ENCODE measurements at regions not wholly inside any gene's neighbourhood (a gene's known extent, or its start where the extent isn't known, plus 50 kb on each side); places are given as distances from the start of the nearest gene placed in this dataset.
"Not testable (repeated sequence)": the region's sequence is repeated elsewhere in the genome, so short reads cannot be mapped to it uniquely, and the experiment has no call there.

- POLR2A ChIA-PET (ENCODE audit: unreplicated experiment): no interaction called here
- Histone ChIP-seq H3K27ac (ENCODE audit: low read length) (peak overlapping the region; percentile 87), H2AFZ (ENCODE audit: low read length) (no peak overlapping the region), H3F3A (ENCODE audit: low read length, unreplicated experiment) (no peaks in the 10 kb centered on the region), H3K9me3 (ENCODE audit: low read length) (no peaks in the 10 kb centered on the region), H3K9me2 (replicated peaks; ENCODE audit: low read length) (no peaks in the 10 kb centered on the region), H3K79me2 (ENCODE audit: low read length) (no peaks in the 10 kb centered on the region), H3K27me3 (ENCODE audit: low read length) (no peaks in the 10 kb centered on the region), H3K4me1 (ENCODE audit: insufficient read depth, low read length) (peaks cover 14% of the 10 kb centered on the region), H3K36me3 (ENCODE audit: low read depth, low read length) (no peaks in the 10 kb centered on the region), H3K4me3 (ENCODE audit: low read length) (no peak overlapping the region), H3K4me2 (ENCODE audit: low read length) (peak overlapping the region; percentile 76), H4K20me1 (ENCODE audit: low read length) (no peaks in the 10 kb centered on the region), H3K9ac (ENCODE audit: low read length) (peak overlapping the region; percentile 60; the same call in 1 of the 2 replicates)
- BruUV-seq (replicated peaks): no TSS peak
- CTCF ChIA-PET: no interaction called here
- ATAC-seq (no peak), DNase-seq (no peak)
- TF ChIP-seq EZH2phosphoT487 (IDR thresholded peaks at IDR 0.05; ENCODE audit: borderline replicate concordance, low read length) (no peak), EZH2 (IDR thresholded peaks at IDR 0.05; ENCODE audit: low read length, unreplicated experiment) (no peak), CTCF (conservative IDR thresholded peaks at IDR 0.05; ENCODE audit: low read depth, low read length) (no peak)
- intact Hi-C loops (cut with micrococcal nuclease): loop anchor here (5.0 to 10.0 kb wide), 2 partner anchors 133 to 139 kb away; no protein-coding TSS in a partner anchor
Observed at GRCh38 chr10:90088024-90088317, 386.6 kb downstream of the KIF20B start.

GRCh38 chr10:90089719-90090118, 388.3 kb downstream of the KIF20B start:
- Histone ChIP-seq H3K4me3 (ENCODE audit: low read length) (no peak overlapping the region), H3K27me3 (ENCODE audit: low read length) (no peaks in the 10 kb centered on the region), H3K79me2 (ENCODE audit: low read length) (no peaks in the 10 kb centered on the region), H3K4me1 (ENCODE audit: insufficient read depth, low read length) (peaks cover 14% of the 10 kb centered on the region), H3K4me2 (ENCODE audit: low read length) (no peak overlapping the region), H3K9me3 (ENCODE audit: low read length) (no peaks in the 10 kb centered on the region), H2AFZ (ENCODE audit: low read length) (no peak overlapping the region), H3K9ac (ENCODE audit: low read length) (no peak overlapping the region), H3F3A (ENCODE audit: low read length, unreplicated experiment) (no peaks in the 10 kb centered on the region), H3K27ac (ENCODE audit: low read length) (no peak overlapping the region), H3K36me3 (ENCODE audit: low read depth, low read length) (no peaks in the 10 kb centered on the region), H4K20me1 (ENCODE audit: low read length) (no peaks in the 10 kb centered on the region), H3K9me2 (replicated peaks; ENCODE audit: low read length) (0 out of 2 replicates have a peak, but pooled peaks cover 3% of the 10 kb centered on the region)
- DNase-seq: no peak
- POLR2A ChIA-PET (ENCODE audit: unreplicated experiment): no interaction called here
- no peak for ATAC-seq
- no peak for TF ChIP-seq EZH2phosphoT487 (IDR thresholded peaks at IDR 0.05; ENCODE audit: borderline replicate concordance, low read length)
- TF ChIP-seq EZH2 (IDR thresholded peaks at IDR 0.05; ENCODE audit: low read length, unreplicated experiment): no peak
- no peak for TF ChIP-seq CTCF (conservative IDR thresholded peaks at IDR 0.05; ENCODE audit: low read depth, low read length)
- intact Hi-C loops (cut with micrococcal nuclease): loop anchor here (5.0 to 10.0 kb wide), 2 partner anchors 135 to 138 kb away; no protein-coding TSS in a partner anchor
- BruUV-seq (replicated peaks): no TSS peak
- CTCF ChIA-PET: no interaction called here

GRCh38 chr10:90096196-90096595, 394.8 kb downstream of the KIF20B start:
- no TSS peak for BruUV-seq (replicated peaks)
- H2AFZ ChIP-seq (ENCODE audit: low read length): no peak overlapping the region
- no peaks in the 10 kb centered on the region for H3K27me3 ChIP-seq (ENCODE audit: low read length)
- H4K20me1 ChIP-seq (ENCODE audit: low read length): no peaks in the 10 kb centered on the region
- H3K4me1 ChIP-seq (ENCODE audit: insufficient read depth, low read length): peaks cover 12% of the 10 kb centered on the region
- TF ChIP-seq EZH2 (IDR thresholded peaks at IDR 0.05; ENCODE audit: low read length, unreplicated experiment) (no peak), EZH2phosphoT487 (IDR thresholded peaks at IDR 0.05; ENCODE audit: borderline replicate concordance, low read length) (no peak), CTCF (conservative IDR thresholded peaks at IDR 0.05; ENCODE audit: low read depth, low read length) (no peak)
- no peak overlapping the region for H3K4me2 ChIP-seq (ENCODE audit: low read length)
- H3K27ac ChIP-seq (ENCODE audit: low read length): no peak overlapping the region
- H3K79me2 ChIP-seq (ENCODE audit: low read length): no peaks in the 10 kb centered on the region
- ATAC-seq: no peak
- H3K9me3 ChIP-seq (ENCODE audit: low read length): no peaks in the 10 kb centered on the region
- intact Hi-C loops (cut with micrococcal nuclease): no loop called here
- ChIA-PET POLR2A (ENCODE audit: unreplicated experiment) (no interaction called here), CTCF (no interaction called here)
- 0 out of 2 replicates have a peak, but pooled peaks cover 3% of the 10 kb centered on the region for H3K9me2 ChIP-seq (replicated peaks; ENCODE audit: low read length)
- DNase-seq: no peak
- no peaks in the 10 kb centered on the region for H3K36me3 ChIP-seq (ENCODE audit: low read depth, low read length)
- H3K4me3 ChIP-seq (ENCODE audit: low read length): no peak overlapping the region
- H3K9ac ChIP-seq (ENCODE audit: low read length): no peak overlapping the region
- no peaks in the 10 kb centered on the region for H3F3A ChIP-seq (ENCODE audit: low read length, unreplicated experiment)

GRCh38 chr10:90107581-90107980, 406.2 kb downstream of the KIF20B start:
- H3K27ac ChIP-seq (ENCODE audit: low read length); H3K36me3 ChIP-seq (ENCODE audit: low read depth, low read length); intact Hi-C loops (cut with micrococcal nuclease); H3K9me3 ChIP-seq (ENCODE audit: low read length); H3F3A ChIP-seq (ENCODE audit: low read length, unreplicated experiment); H3K9me2 ChIP-seq (replicated peaks; ENCODE audit: low read length); POLR2A ChIA-PET (ENCODE audit: unreplicated experiment); H3K27me3 ChIP-seq (ENCODE audit: low read length); H3K9ac ChIP-seq (ENCODE audit: low read length); H2AFZ ChIP-seq (ENCODE audit: low read length); H3K4me3 ChIP-seq (ENCODE audit: low read length); BruUV-seq (replicated peaks); H3K4me2 ChIP-seq (ENCODE audit: low read length); ATAC-seq; H4K20me1 ChIP-seq (ENCODE audit: low read length); CTCF ChIA-PET; H3K79me2 ChIP-seq (ENCODE audit: low read length); DNase-seq: not testable (repeated sequence)
- H3K4me1 ChIP-seq (ENCODE audit: insufficient read depth, low read length): peaks cover 12% of the 10 kb centered on the region
